GM03348 (cell line): ENCODE measurements at regions not wholly inside any gene's neighbourhood (a gene's known extent, or its start where the extent isn't known, plus 50 kb on each side); places are given as distances from the start of the nearest gene placed in this dataset.
"Not testable (repeated sequence)": the region's sequence is repeated elsewhere in the genome, so short reads cannot be mapped to it uniquely, and the experiment has no call there.

Experiments used
- DNase-seq: peaks from one replicate; pipeline ENCODE4 v3.0.0; 2012; ENCODE audit warnings: low spot score

- DNase-seq = no peak
These were observed 331.2 kb upstream of the MYT1L start for GRCh38 chr2:2662037-2662846.

DNA sequence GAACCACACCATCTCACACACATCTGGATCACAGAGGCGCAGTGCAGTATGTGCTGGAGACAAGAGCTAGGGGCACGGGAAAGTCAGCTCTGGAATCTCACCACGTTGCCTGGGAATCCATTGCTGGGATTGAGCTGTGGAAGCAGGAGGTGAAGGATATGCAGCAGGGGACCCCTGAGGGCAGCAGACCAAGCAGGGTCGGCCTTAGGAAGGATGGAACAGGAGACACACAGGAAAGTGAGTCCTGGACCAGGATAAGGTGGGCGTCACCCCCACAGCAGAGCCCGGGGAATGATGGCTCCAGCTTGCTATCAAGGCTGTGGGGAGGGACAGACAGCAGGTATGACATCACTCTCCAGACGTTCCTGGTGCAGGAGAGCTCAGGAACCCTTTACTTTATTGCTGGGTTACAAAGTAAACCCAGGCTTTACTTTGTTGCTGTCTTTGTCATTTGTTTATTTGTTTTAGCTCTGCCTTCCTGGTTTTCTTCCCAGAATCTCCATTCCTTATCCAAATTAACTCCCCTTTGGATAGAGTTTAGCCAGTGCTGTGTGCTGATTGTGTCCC lies 329.8 kb upstream of the MYT1L start:
- DNase-seq = no peak

GRCh38 chr2:2657121-2657962 lies 326.3 kb upstream of the MYT1L start:
- no peak for DNase-seq

DNA sequence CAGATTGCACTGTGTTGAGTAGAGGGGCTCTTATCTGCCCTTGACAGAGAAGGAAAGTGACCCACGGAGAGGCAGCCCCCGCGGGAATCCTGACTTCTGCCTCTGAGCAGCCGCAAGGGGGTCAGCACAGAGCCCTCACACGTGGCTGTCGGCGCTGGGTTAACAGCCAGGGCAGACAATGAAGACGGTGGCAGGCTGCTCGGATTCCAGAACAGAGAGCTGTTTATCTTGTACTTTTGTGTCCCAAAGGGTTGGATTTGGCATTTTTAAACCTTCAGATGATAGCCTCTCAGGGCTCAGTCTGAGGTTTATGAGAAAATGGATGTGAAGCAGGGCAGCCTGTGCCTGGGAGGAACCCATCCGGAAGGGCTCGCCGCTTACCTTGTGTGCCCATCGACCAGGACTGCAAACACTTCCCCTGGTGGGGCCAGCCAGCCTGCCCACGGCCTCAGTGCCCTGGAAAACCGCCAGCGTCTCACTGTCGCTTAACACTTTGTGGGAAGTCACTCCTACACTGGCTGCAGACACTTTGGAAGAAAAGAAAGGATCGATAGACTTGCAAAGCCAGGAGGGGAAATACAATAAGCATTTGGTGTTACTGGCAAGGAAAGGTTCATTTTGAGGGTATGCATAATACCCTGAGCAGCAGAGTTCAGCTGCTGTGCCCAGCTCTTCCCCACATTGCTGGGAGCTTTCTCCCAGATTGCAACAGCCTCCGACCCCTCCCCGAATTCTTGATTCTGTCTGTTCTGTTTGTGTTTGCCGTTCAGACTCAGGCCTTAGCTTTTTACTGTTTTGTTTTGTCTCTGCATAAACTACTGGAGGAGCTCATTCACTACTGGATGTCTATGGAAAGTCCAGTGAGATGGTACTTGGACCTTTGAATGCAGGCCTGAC lies 325.3 kb upstream of the MYT1L start:
- DNase-seq = no peak

DNA sequence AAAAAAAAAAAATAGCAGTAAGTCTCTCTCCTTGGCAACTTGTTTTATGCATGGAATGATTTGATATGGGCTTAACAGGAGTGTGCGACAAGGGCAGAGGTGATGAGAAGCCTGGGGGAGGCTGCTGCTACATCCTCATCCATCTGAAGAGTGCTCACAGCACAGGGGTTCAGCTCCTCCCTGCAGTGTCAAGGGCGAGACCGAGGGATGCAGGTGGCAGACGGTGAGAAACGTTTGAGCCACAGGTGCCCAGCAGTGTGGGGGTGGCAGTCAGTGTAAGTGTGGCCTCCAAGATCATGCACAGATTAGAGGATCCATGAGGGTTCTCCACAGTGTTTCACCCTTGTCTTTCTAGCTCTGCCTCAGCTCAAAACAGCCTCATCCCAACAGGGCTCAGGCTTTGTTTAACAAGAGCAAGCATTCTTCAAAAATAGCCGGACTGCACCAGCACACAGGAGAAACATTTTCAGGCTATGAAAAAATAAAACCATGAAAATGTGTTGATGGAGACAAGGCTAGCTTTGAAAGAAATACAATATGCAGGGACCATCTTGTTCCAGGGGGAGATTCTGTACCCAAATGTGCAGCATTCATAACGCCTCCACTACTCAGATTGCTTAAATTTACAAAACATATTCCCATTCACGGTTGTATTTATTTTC lies 324.5 kb upstream of the MYT1L start:
- DNase-seq = no peak

- no peak for DNase-seq
These were observed 322.2 kb upstream of the MYT1L start for GRCh38 chr2:2653231-2653630.

GRCh38 chr2:2650608-2651375 lies 319.7 kb upstream of the MYT1L start:
- no peak for DNase-seq

GRCh38 chr2:2649109-2650072 lies 318.3 kb upstream of the MYT1L start:
- DNase-seq = no peak

DNA sequence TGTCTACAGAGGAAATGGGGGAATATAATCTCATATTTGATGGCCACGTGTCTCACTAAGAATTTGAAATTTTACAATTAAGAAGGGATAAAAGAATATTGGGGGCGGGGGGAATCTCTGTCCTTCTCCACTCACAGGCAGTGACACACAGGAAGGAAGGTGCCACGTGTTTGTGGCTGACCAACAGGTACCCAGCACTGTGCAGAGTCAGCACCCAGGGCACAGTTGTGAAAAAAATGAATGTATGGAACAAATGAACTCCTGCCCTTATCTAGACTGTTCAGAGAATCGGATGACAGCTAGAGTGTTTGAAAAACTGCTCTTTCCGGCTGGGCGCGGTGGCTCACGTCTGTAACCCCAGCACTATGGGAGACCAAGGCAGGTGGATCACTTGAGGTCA lies 317.0 kb upstream of the MYT1L start:
- no peak for DNase-seq

DNA sequence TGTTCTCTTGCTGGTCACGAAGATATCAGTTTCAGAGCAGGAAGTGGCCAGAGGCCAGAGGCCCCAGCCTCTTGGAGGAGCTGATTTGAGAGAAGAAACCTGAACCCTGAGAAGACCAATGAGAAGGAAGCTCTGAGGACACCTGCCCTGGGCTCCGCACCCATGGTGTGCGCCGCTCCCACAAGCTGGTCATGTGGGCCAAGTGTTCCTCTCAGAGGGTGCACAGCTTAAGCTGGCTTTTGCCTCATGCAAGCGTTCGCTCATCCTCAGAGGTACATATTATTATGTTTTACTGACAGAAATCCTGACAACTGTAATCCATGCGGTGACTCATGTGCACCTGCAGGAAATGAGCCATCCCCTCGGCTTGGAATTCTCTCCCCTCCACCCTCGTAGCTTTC lies 316.1 kb upstream of the MYT1L start:
- no peak for DNase-seq

DNA sequence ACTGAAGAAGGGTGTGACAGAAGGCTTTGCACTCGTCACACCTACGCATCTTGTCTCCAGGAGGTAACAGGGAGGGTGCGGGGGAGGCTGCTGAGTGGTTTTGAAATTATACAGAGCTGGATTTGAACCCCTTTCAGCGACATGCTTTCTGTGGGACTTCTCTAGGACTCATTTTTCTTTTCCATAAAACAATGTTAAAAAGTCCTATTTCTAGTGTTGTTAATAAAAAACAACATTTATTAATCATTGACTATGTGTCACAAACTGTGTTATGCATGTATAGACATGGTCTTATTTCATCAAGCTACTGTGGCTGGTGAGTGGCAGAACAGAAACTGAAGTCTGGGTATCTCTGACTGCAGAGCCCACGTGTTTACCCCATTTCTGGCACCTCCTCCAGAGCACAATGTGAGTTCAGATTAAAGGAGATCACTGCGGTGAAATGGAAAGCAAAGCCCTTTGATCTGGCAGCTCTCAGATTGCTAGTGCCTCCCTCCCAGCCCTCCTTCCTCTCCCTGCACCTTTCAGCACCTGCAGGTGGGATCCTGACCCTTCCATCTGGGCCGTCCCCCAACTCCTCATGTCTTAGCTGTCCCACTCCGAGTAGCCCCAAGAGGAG lies 315.5 kb upstream of the MYT1L start:
- DNase-seq = no peak

DNA sequence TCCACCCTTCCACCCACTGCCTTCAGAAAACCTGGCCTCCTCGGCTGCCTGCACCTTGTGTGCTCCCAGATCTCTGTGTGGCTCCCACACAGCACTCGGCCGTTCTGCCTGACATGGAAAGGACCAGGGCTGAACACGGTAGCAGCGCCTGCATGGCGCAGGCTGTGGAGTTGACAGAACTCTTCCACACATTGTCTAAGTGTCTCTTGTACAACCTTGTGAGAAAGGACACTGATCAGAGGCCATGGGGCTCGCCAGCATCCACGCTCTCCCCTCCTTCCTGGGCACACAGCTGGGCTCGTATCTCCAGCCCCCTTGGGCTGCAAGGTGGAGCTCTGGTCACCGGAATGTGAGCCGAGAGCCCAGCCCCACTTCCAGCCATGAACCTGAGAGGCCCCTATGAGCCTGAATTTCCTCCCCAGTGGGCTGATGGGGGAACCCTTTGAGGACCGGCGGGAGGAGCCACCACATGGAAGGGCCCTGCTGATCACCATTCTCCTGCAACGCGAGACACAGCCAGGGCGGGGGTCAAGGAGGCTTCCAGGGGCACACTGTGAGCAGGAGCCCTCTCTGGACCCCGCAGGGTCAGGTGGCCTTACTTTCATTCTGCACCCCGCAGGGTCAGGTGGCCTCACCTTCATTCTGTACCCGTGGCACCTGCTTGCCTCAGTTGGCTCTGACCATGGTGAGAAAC lies 314.2 kb upstream of the MYT1L start:
- no peak for DNase-seq

DNA sequence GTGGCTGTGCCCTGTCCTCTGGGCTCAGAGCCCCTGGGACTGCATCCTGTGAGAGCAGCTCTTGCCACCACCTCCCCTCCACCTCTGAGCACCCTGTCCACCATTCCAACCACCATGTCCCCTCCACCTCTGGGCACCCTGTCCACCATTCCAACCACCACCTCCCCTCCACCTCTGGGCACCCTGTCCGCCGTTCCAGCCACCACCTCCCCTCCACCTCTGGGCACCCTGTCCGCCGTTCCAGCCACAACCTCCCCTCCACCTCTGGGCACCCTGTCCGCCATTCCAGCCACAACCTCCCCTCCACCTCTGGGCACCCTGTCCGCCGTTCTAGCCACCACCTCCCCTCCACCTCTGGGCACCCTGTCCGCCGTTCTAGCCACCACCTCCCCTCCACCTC lies 313.7 kb upstream of the MYT1L start:
- DNase-seq = not testable (repeated sequence)

GRCh38 chr2:2644040-2644439 lies 313.0 kb upstream of the MYT1L start:
- no peak for DNase-seq

DNA sequence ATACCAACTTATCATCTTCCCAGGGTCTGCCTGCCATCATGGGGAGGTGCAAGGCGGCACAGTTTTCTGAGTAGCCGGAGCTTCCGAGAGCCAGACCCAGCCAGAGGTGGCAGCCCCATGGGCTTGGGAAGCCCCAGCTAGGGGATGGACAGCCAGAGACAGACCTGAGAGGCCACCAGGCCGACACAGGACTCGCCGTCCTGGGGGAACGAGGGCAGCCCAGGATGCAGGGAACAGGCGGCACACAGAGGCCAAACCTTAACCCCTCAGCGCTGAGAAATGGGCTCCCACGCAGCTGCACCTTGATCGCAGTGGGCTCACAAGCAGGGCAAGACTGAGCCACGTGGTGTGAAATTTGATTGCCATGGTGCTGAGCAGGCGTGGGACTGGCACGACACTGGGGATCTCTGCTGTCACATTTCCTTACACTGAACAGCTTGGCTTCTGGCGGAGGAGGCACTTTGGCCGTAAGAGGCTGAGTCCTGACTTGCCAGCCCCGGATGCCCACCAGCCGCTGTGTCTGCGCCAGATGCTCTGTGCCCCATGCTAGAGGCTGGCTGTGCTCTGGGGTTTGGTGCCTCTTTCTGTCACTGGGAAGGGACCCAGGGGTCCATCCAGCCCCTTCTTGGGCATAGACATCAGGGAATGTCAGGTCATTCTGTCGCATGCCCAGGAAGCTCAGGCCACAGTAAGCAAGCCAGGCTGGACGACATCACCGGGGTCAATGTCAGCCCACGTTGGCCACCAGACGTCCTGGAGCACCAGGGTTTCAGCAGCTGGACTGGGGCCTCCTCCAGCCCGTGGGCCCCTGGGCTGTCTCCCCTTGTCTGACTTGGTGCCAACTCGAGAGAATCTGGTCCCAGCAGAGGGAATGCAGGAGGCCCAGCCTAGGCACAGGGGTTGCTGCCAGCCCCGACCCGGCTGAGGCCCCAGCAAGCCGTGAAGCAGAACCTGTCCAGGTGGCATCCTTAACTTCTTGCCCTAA lies 312.1 kb upstream of the MYT1L start:
- DNase-seq = no peak

DNA sequence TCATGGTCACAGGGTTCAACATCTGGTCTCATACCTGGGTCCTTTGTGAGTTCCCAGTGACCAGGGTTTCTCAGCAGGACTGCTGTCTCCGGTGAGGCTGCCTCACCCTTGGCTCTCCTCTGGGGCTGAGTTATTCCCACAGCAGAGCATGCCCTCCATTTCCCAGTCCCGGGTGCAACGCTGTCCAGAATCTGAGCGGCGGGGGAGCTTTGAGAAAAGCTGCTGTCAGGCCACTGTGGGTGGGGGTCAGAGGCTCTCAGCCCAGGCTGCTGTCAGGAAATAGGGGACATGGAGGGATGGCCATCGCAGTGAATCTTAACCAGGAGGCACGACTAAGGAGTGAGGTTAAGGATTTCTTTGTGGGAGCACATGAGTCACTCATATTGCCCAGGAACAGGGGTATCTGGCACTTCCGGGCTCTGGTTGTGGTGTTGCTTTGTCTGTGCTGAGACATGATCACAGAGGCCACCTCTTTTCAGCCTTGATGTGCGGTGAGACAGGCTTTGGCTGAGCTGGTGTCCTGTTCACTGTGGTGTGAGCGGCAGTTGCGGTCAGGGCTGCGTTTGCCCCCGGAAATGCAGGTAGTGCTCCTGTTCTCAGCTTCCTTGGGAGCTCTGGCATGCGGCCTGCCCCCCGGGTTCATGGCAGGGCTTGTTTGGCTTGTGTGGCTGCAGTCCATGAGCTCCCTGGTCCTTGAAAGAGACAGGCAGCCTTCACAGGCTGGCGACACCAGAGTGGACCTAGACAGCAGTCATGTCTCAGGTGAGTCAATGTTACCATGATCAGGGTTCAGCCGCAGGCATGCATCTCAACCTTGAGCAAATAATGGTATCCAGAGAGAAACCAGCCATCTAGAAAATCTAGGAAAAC lies 310.7 kb upstream of the MYT1L start:
- no peak for DNase-seq
